CD4-positive, alpha-beta T cell treated with Interleukin-4 for 1 hour (primary cell): ENCODE measurements at regions not wholly inside any gene's neighbourhood (a gene's known extent, or its start where the extent isn't known, plus 50 kb on each side); places are given as distances from the start of the nearest gene placed in this dataset.

Experiments used
- DNase-seq, 2 donors: peaks; one replicate each; pipeline ENCODE4 v3.0.0-alpha.2; 2020 to 2022

DNA sequence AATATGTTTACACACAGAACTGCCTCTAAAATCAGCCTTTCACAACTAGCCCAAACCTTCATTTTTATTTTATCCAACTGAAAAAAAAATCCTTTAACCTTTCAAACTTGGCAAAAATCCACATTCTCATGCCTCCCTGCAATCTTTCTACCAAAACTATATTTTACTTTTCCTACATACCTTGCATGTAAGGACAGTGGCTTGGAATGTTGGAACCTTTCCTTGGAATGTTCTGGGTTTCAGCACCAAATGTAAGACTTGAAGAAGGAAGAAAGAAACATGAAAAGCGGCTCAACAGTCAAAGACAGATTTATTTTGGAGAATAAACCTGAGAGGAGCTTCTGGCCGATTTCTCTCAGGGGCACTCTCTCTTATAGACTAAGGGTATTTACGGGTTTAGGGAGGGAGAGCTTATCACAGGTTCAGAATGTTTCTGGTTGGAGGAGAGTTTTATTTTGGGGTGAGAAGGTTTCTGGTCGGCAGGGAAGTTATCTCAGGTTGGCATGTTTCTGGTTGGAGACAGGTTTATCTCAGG, 79.7 kb downstream of the RRM2 start:
- no peak for DNase-seq

DNA sequence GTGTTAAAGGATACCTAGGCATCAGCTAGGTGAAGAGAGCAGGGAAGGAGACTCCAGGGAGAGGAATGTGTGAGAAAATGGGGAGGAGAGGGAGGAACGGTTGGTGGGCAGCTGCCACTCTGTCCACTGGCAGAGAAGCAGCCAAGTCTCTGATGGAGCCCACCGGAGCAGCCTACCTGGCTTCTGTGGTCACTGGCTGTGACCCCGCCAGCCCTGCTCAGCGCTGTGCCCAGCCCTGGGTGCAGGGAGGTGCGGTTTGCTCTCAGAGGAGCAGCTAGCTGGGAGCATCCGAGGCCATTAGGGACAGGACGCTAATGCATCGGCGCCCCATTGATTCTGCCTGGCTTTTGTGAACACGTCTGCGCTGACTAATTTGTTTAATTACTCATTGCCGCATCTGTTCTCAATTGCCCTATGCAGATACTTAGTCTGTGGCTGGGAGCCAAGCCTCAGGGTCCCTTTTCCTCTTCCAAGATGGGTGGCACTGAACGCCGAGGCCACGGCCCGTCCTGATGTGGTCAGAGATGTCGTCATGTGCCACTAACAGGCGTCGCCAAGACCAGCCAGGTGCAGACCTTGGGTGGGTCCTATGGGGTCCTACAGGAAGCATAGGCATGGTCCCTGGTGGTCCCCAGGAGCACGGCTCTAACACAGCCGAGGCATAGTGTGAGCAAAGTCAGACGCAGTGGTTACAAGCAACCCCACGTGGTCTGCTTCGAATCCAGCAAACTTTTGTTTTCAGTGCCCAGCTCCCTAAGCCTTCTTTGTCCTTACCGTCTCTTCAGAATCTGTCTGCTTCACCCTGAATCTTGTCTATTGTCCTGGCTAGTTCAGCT, 82.0 kb downstream of the RRM2 start:
- DNase-seq, result no peak

GRCh38 chr2:10205162-10205475, 82.6 kb downstream of the RRM2 start:
- DNase-seq, result no peak

GRCh38 chr2:10208736-10209135, 86.2 kb downstream of the RRM2 start:
- no peak for DNase-seq

GRCh38 chr2:10209406-10209935, 86.9 kb downstream of the RRM2 start:
- DNase-seq, result no peak

DNA sequence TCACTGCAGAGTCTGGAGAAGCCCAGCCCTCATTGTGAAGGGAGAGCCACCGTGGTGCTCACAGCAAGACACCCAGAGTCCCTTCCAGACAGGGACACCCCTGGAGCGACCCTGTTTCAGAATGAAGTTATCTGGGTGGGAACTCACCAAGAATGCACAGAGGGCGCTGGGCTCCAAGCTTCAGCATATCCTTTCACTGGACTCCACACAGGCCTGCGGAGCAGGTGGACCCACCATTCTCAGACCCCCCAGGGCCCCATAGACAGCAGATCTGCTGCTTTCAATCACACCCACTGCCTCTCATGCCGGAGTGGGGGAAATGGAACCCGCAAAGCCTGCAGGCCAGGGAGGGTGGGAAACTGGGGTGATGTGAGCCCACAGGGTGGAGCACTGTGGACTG, 87.8 kb downstream of the RRM2 start:
- no peak for DNase-seq

GRCh38 chr2:10211844-10212422, 89.4 kb downstream of the RRM2 start:
- DNase-seq, result no peak

- no peak for DNase-seq
Observed at GRCh38 chr2:10212827-10213226, 89.9 kb upstream of the HPCAL1 start.

DNA sequence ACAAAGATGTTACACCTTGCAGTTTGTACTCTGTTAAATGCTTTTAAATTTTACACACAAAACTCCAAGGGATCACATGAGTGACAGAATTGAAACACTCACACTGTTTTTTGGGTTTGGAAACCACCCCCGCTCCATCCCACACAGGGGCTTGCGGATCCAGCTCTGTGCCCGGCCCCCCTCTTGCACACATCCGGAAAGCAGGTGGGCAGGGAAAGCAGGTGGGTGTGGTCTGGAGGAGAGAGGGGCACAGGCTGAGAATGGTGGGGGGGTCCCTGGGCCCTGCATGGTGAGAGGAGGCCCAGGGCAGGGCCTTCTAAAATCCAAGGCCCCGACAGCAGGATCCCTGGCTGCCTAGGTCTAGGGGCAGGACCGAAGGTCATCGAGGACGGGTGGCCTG, 88.5 kb upstream of the HPCAL1 start:
- no peak for DNase-seq

- DNase-seq, result no peak
Observed at GRCh38 chr2:10215393-10215935, 87.2 kb upstream of the HPCAL1 start.

DNA sequence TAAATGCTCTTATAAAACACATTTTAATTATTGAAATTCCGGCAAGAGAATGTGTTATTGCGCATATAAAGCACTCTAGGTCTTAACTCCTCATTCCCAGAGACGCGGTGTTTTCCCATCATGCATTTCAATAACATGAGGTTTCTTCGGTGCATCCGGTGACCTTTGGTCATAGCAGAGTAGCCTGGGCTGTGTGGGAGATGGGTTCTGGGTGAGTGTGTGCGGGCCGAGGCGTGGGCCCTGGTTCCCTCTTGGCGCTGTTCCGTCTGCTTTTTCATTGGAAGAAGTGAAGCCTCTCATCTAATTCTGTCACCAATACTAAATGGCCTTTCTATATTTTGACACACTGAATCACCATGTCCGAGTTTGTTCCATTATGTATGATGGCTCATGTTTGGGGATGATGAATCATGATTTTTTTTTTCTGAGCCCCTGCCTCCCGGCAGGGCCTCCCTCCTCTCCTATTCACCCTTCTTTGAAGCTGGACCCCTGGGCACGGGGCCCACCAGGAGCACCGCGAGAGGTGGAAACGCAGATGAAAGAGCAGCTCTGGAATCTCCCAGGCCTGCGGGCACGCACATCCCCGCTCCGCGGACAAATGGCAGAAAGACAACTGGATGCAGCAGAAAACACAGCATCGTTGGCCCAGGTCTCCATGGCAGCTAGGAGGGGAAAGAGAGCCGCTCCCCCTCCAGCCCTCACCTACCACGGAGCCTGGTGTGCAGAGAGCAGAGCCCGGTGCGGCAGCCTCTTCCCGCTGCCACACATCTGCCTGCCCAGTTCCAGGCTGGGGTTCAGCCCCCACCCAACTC, 85.8 kb upstream of the HPCAL1 start:
- no peak for DNase-seq

GRCh38 chr2:10217489-10218435, 84.9 kb upstream of the HPCAL1 start:
- no peak for DNase-seq

DNA sequence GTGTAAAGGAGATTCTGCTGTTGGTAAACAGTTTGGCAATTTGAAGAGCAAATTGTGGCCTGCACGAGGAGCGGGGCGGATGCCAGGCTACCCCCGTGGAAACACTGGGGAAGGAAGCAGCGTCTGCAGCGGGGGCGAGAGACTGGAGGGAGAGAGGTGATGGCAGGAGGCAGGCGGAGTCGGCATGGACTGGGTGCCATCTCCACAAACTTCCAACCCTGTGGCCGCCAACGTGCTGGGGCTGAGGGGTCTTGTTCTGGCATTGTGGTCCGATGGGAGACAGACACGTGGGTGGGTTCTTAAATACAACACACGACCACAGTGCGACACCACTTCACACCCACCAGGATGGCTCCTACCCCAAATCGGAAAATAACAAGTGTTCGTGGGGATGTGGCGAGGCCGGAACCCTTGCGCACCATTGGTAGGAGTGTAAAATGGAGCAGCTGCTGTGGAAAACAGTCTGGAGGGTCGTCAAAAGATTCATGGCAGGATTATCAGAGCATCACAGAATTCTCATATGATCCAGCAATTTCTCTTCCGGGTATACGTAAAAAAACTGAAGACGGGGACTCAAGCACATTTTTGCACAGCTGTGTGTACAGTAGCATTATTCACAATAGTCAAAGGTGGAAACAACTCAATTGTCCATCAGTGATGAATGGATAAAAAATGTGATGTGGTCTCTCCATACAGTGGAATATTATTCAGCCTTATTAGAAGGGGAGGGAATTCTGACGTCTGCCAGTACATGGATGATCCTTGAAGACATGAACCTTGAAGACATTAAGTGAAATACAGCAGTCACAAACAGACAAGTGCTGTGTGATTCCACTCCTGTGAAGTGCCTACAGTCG, 82.4 kb upstream of the HPCAL1 start:
- DNase-seq, result no peak

DNA sequence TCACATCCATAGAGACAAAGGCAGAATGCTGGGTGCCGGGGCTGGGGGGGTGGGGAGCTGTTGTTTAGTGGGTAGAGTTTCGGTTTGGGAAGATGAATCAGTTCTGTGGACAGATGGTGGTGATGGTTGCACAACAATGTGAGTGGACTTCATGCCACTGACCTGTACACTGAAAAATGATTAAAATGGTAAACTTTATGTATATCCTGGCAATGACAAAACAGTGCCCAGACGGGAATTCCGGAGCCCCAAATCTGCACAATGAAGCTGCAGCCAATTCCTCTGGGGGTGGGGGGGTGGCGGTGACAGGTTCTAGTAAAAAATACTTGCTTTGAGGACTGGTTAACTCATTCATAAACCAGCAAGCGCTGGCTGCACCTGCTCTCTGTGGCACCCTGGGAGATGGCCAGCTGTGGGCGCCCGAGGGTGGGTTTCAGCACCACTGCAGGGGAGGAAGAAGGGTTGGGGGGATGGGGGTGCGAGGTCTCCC, 81.8 kb upstream of the HPCAL1 start:
- no peak for DNase-seq

DNA sequence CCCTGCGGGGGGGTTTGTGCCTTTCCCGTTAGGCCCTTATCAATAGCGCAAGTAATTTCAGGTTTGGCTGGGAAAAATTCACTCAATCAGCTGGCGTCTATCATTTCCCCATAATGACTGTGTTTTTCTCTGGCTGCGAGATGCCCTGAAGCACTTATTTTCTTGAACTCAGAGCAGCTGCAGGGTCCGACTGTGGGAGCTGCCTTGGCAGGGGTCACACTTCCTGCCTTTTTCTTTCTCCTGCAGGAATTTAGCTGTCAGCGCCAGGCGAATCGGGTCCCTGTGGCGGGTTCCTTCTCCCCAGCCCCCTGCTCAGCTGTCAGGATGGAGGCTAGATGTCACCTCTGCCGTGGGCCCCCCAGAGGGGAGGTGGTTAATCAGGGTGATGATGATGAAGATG, 81.3 kb upstream of the HPCAL1 start:
- no peak for DNase-seq

- no peak for DNase-seq
Observed at GRCh38 chr2:10221976-10222870, 80.5 kb upstream of the HPCAL1 start.

GRCh38 chr2:10223471-10223870, 79.2 kb upstream of the HPCAL1 start:
- DNase-seq, result no peak

DNA sequence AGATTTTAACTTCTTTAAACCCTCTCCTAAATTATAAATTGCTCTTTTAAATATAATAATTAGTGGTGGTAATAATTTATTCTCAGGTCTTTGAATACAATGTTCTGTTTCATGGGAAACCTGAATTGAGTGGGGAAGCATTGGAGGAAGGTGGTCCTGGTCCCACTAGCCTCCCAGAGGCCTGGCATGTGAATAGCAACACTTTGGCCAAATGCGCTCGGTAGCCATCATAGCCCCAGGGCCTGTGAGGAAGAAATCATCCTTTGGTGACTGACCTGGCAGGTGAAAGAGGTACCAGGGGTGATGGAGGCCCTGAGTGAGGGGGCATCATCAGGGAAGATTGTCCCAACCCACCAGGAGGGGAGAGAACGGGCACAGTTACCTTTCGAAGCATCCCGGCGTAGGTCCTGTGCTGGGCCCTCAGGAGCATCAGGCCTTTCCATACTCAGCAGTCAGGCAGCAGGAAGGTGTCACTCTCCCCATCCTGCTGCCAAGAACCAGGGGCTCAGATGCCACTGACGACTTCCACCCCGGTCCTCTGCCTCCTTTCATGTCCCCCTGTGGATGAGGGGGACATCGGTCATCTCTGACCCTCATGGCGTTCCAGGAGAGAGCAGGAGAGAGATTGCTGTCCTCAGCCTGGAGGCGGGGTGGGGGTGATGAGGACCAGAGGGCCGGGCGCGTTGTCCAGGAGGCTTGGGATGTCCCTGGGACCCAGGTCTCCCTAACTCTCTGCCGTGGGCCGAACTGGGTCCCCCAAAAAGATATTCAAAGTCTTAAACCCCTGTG, 78.6 kb upstream of the HPCAL1 start:
- no peak for DNase-seq

DNA sequence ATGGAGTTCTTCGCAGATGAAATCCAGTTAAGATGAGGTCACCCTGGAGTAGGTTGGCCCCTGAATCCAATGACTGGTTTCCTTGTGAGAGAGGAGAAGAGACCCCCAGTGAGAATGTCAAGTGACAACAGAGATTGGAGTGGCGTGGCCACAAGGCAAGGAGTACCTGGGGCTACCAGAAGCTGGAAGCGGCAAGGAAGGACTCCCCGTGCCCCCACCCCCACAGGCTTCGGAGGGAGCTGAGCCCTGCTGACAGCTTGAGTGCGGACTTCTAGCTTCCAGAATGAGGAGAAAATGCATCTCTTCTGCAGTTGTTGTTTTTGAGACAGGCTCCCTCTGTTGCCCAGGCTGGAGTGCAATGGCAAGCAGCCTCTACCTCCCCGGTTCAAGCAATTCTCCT, 78.0 kb upstream of the HPCAL1 start:
- no peak for DNase-seq
